ENCODE measurements at regions not wholly inside any gene's neighbourhood (a gene's known extent, or its start where the extent isn't known, plus 50 kb on each side); places are given as distances from the start of the nearest gene placed in this dataset.
A peak's percentile ranks its signal among the peaks of the same experiment; 100 is the strongest.

GRCh38 chr11:80157447-80157846 is 716.6 kb upstream of the TENM4 start:
- Histone ChIP-seq H3K27ac (no peak overlapping the region), H3K27me3 (no peaks in the 10 kb centered on the region), H3K36me3 (replicated peaks; ENCODE audit: insufficient read depth, low read depth) (no peaks in the 10 kb centered on the region), H3K79me2 (no peaks in the 10 kb centered on the region), H3K4me3 (no peak overlapping the region), H2AFZ (no peak overlapping the region), H4K20me1 (ENCODE audit: insufficient read depth, poor library complexity, severe bottlenecking) (no peaks in the 10 kb centered on the region), H3K4me1 (ENCODE audit: insufficient read depth) (peaks cover 2% of the 10 kb centered on the region), H3K9me2 (replicated peaks; ENCODE audit: insufficient read depth) (no peaks in the 10 kb centered on the region), H3K4me2 (no peak overlapping the region), H3K9me3 (ENCODE audit: low read depth) (no peaks in the 10 kb centered on the region)
- no peak for TF ChIP-seq CTCF (IDR thresholded peaks at IDR 0.05; ENCODE audit: poor library complexity)
- no peak for TF ChIP-seq EZH2 (IDR thresholded peaks at IDR 0.05; ENCODE audit: borderline replicate concordance)
- TF ChIP-seq EZH2phosphoT487 (IDR thresholded peaks at IDR 0.05; ENCODE audit: low read depth, severe bottlenecking, unreplicated experiment), result no peak
- 31% methylated on average over 3 of the region's 3 CpGs for WGBS (ENCODE audit: low lambda C conversion rate, missing lambda C conversion rate)
- DNase-seq (ENCODE audit: low spot score), result no peak

- H3K79me2 ChIP-seq, result no peaks in the 10 kb centered on the region
- no peak overlapping the region for H3K27ac ChIP-seq
- H3K36me3 ChIP-seq (replicated peaks; ENCODE audit: insufficient read depth, low read depth), result no peaks in the 10 kb centered on the region
- no peaks in the 10 kb centered on the region for H3K9me3 ChIP-seq (ENCODE audit: low read depth)
- H3K27me3 ChIP-seq, result no peaks in the 10 kb centered on the region
- no peak overlapping the region for H3K4me3 ChIP-seq
- no peaks in the 10 kb centered on the region for H3K4me1 ChIP-seq (ENCODE audit: insufficient read depth)
- H4K20me1 ChIP-seq (ENCODE audit: insufficient read depth, poor library complexity, severe bottlenecking), result no peaks in the 10 kb centered on the region
- H3K4me2 ChIP-seq, result no peak overlapping the region
- H3K9me2 ChIP-seq (replicated peaks; ENCODE audit: insufficient read depth), result no peaks in the 10 kb centered on the region
- H2AFZ ChIP-seq, result no peak overlapping the region
- TF ChIP-seq CTCF (IDR thresholded peaks at IDR 0.05; ENCODE audit: poor library complexity), result no peak
- no peak for TF ChIP-seq EZH2 (IDR thresholded peaks at IDR 0.05; ENCODE audit: borderline replicate concordance)
- TF ChIP-seq EZH2phosphoT487 (IDR thresholded peaks at IDR 0.05; ENCODE audit: low read depth, severe bottlenecking, unreplicated experiment), result no peak
- DNase-seq (ENCODE audit: low spot score), result no peak
- 89% methylated on average over 1 of the region's 1 CpG for WGBS (ENCODE audit: low lambda C conversion rate, missing lambda C conversion rate)
Observed at GRCh38 chr11:80156062-80156461, 715.2 kb upstream of the TENM4 start.

GRCh38 chr11:80155412-80156017 is 714.7 kb upstream of the TENM4 start:
- peak; percentile 46 for DNase-seq (ENCODE audit: low spot score)
- no peak overlapping the region for H2AFZ ChIP-seq
- H3K4me1 ChIP-seq (ENCODE audit: insufficient read depth), result no peaks in the 10 kb centered on the region
- no peaks in the 10 kb centered on the region for H3K79me2 ChIP-seq
- no peaks in the 10 kb centered on the region for H3K9me3 ChIP-seq (ENCODE audit: low read depth)
- no peaks in the 10 kb centered on the region for H3K36me3 ChIP-seq (replicated peaks; ENCODE audit: insufficient read depth, low read depth)
- H3K9me2 ChIP-seq (replicated peaks; ENCODE audit: insufficient read depth), result no peaks in the 10 kb centered on the region
- no peaks in the 10 kb centered on the region for H3K27me3 ChIP-seq
- no peak overlapping the region for H3K27ac ChIP-seq
- no peaks in the 10 kb centered on the region for H4K20me1 ChIP-seq (ENCODE audit: insufficient read depth, poor library complexity, severe bottlenecking)
- WGBS (ENCODE audit: low lambda C conversion rate, missing lambda C conversion rate), result 27% methylated on average over 4 of the region's 4 CpGs
- H3K4me3 ChIP-seq, result no peak overlapping the region
- H3K4me2 ChIP-seq, result no peak overlapping the region
- TF ChIP-seq EZH2 (IDR thresholded peaks at IDR 0.05; ENCODE audit: borderline replicate concordance) (no peak), CTCF (IDR thresholded peaks at IDR 0.05; ENCODE audit: poor library complexity) (peak; percentile 61)

- 54% methylated on average over 6 of the region's 6 CpGs for WGBS (ENCODE audit: low lambda C conversion rate, missing lambda C conversion rate)
- H3K27me3 ChIP-seq, result no peaks in the 10 kb centered on the region
Observed at GRCh38 chr11:80146232-80146631, 705.4 kb upstream of the TENM4 start.

More at GRCh38 chr11:80146232-80146631, 705.4 kb upstream of the TENM4 start:
- TF ChIP-seq EZH2phosphoT487 (IDR thresholded peaks at IDR 0.05; ENCODE audit: low read depth, severe bottlenecking, unreplicated experiment), result no peak
- TF ChIP-seq EZH2 (IDR thresholded peaks at IDR 0.05; ENCODE audit: borderline replicate concordance), result no peak
- no peak for TF ChIP-seq CTCF (IDR thresholded peaks at IDR 0.05; ENCODE audit: poor library complexity)
- DNase-seq (ENCODE audit: low spot score), result no peak
- Histone ChIP-seq H4K20me1 (ENCODE audit: insufficient read depth, poor library complexity, severe bottlenecking) (no peaks in the 10 kb centered on the region), H3K27ac (no peak overlapping the region), H3K4me2 (no peak overlapping the region), H3K9me3 (ENCODE audit: low read depth) (no peaks in the 10 kb centered on the region), H3K36me3 (replicated peaks; ENCODE audit: insufficient read depth, low read depth) (no peaks in the 10 kb centered on the region), H3K4me1 (ENCODE audit: insufficient read depth) (no peaks in the 10 kb centered on the region), H3K4me3 (no peak overlapping the region), H2AFZ (no peak overlapping the region), H3K79me2 (no peaks in the 10 kb centered on the region), H3K9me2 (replicated peaks; ENCODE audit: insufficient read depth) (no peaks in the 10 kb centered on the region)
